Neural cell (in vitro differentiated cells): ENCODE measurements at regions not wholly inside any gene's neighbourhood (a gene's known extent, or its start where the extent isn't known, plus 50 kb on each side); places are given as distances from the start of the nearest gene placed in this dataset.

Source experiments
- H2AFZ ChIP-seq: fragments of 200-600, 300-800 bp; sonication (generic), shearing (Covaris generic); 2 replicates; pipeline ENCODE4 v1.6.0; 2014; ENCODE audit warnings: low read depth, mild to moderate bottlenecking, antibody characterized with exemption, low read length, moderate library complexity
- H3F3A ChIP-seq: fragments of 200-600 bp; shearing (Covaris generic); 2 replicates; pipeline ENCODE4 v1.6.1; 2016; ENCODE audit warnings: mild to moderate bottlenecking, moderate library complexity, mixed read lengths, antibody characterized with exemption, low read length; ENCODE audit not compliant: insufficient read depth, poor library complexity, severe bottlenecking
- H3K27ac ChIP-seq: fragments of 200-600, 300-800 bp; sonication (generic), shearing (Covaris generic); 2 replicates; pipeline ENCODE4 v1.5.1; 2014; ENCODE audit warnings: mild to moderate bottlenecking, low read length, moderate library complexity
- H3K27me3 ChIP-seq: fragments of 300-800, 200-600 bp; sonication (generic), shearing (Covaris generic); 2 replicates; pipeline ENCODE4 v1.6.0; 2014; ENCODE audit warnings: mild to moderate bottlenecking, low read depth, low read length, moderate library complexity; ENCODE audit not compliant: insufficient read depth
- H3K36me3 ChIP-seq: fragments of 300-800, 200-600 bp; sonication (generic), shearing (Covaris generic); 2 replicates; pipeline ENCODE4 v1.5.1; 2014; ENCODE audit warnings: mild to moderate bottlenecking, antibody characterized with exemption, low read length, moderate library complexity; ENCODE audit not compliant: insufficient read depth
- H3K4me2 ChIP-seq: fragments of 300-800, 200-600 bp; sonication (generic), shearing (Covaris generic); 2 replicates; pipeline ENCODE4 v1.6.0; 2014; ENCODE audit warnings: mild to moderate bottlenecking, low read length
- H3K4me3 ChIP-seq: fragments of 300-800, 200-600 bp; sonication (generic), shearing (Covaris generic); 2 replicates; pipeline ENCODE4 v1.5.1; 2014; ENCODE audit warnings: mild to moderate bottlenecking, low read length, moderate library complexity
- H3K79me2 ChIP-seq: fragments of 200-600 bp; shearing (Covaris generic); replicated peaks from 2 replicates; pipeline ENCODE4 v1.6.0; 2014; ENCODE audit warnings: mild to moderate bottlenecking, low read length, moderate library complexity; ENCODE audit not compliant: insufficient read depth
- H3K9ac ChIP-seq: fragments of 300-800, 200-600 bp; sonication (generic), shearing (Covaris generic); 2 replicates; pipeline ENCODE4 v1.6.1; 2016; ENCODE audit warnings: mild to moderate bottlenecking, low read length, mixed read lengths
- H3K9me2 ChIP-seq: fragments of 200-600 bp; shearing (Covaris generic); 2 replicates; pipeline ENCODE4 v1.6.1; 2016; ENCODE audit warnings: mild to moderate bottlenecking, low read length, mixed read lengths; ENCODE audit not compliant: insufficient read depth
- H3K9me3 ChIP-seq: fragments of 200-600, 300-800 bp; sonication (generic), shearing (Covaris generic); 2 replicates; pipeline ENCODE4 v1.6.1; 2016; ENCODE audit warnings: mild to moderate bottlenecking, mixed run types, low read length, moderate library complexity, mixed read lengths
- H4K20me1 ChIP-seq: fragments of 200-600 bp; shearing (Covaris generic); 2 replicates; pipeline ENCODE4 v1.6.1; 2016; ENCODE audit warnings: mild to moderate bottlenecking, mixed run types; ENCODE audit not compliant: insufficient read depth
- CTCF ChIP-seq: fragments of 450-650 bp; IDR thresholded peaks from 2 replicates; pipeline ENCODE4 v1.5.1; 2014; ENCODE audit warnings: antibody characterized with exemption, mild to moderate bottlenecking, moderate library complexity; ENCODE audit not compliant: poor library complexity, severe bottlenecking
- EP300 ChIP-seq: fragments of 450-650 bp; conservative IDR thresholded peaks from 2 replicates; pipeline ENCODE4 v1.6.1; 2014; ENCODE audit warnings: antibody characterized with exemption, mild to moderate bottlenecking, moderate library complexity; ENCODE audit not compliant: poor library complexity, severe bottlenecking
- EZH2 ChIP-seq: fragments of 200-600, 300-800 bp; shearing (Covaris generic), sonication (generic); IDR thresholded peaks from 2 replicates; pipeline ENCODE4 v1.6.1; 2014; ENCODE audit warnings: antibody characterized with exemption, low read length, borderline replicate concordance, mild to moderate bottlenecking; ENCODE audit not compliant: insufficient read depth, poor library complexity, severe bottlenecking
- MXI1 ChIP-seq: fragments of 450-650 bp; conservative IDR thresholded peaks from 2 replicates; pipeline ENCODE4 v1.6.1; 2014; ENCODE audit warnings: antibody characterized with exemption, mild to moderate bottlenecking; ENCODE audit not compliant: poor library complexity, severe bottlenecking
- POLR2AphosphoS5 ChIP-seq: IDR thresholded peaks from 2 replicates; pipeline ENCODE4 v1.6.1; 2012
- RAD21 ChIP-seq: fragments of 450-650 bp; conservative IDR thresholded peaks from 2 replicates; pipeline ENCODE4 v1.6.1; 2014; ENCODE audit warnings: antibody characterized with exemption, mild to moderate bottlenecking, moderate library complexity
- REST ChIP-seq: IDR thresholded peaks from 2 replicates; pipeline ENCODE4 v1.6.1; 2012; ENCODE audit warnings: borderline replicate concordance
- SMC3 ChIP-seq: fragments of 450-650 bp; conservative IDR thresholded peaks from 2 replicates; pipeline ENCODE4 v1.6.1; 2014; ENCODE audit warnings: antibody characterized with exemption, mild to moderate bottlenecking, moderate library complexity; ENCODE audit not compliant: poor library complexity
- TAF1 ChIP-seq: IDR thresholded peaks from 2 replicates; pipeline ENCODE4 v1.6.1; 2012; ENCODE audit warnings: low read depth

- H3K36me3 ChIP-seq = no peaks in the 10 kb centered on the region
- H3K4me3 ChIP-seq = no peak overlapping the region
- H3K9me3 ChIP-seq = no peaks in the 10 kb centered on the region
- no peak overlapping the region for H2AFZ ChIP-seq
- H3K9me2 ChIP-seq = no peaks in the 10 kb centered on the region
- H3K4me2 ChIP-seq = no peak overlapping the region
- TF ChIP-seq POLR2AphosphoS5 = no peak
- no peak for TF ChIP-seq RAD21
- no peak for TF ChIP-seq EZH2
- no peak for TF ChIP-seq CTCF
- no peak for TF ChIP-seq EP300
- TF ChIP-seq TAF1 = no peak
- TF ChIP-seq REST = no peak
- TF ChIP-seq MXI1 = no peak
- H3F3A ChIP-seq = no peaks in the 10 kb centered on the region
- H3K79me2 ChIP-seq = no peaks in the 10 kb centered on the region
- H3K27ac ChIP-seq = no peak overlapping the region
- H3K27me3 ChIP-seq = no peaks in the 10 kb centered on the region
- no peaks in the 10 kb centered on the region for H4K20me1 ChIP-seq
- no peak overlapping the region for H3K9ac ChIP-seq
Observed at GRCh38 chr4:174147863-174148262, 135.6 kb downstream of the FBXO8 start.

GRCh38 chr4:174144106-174144505 lies 139.4 kb downstream of the FBXO8 start:
- no peak overlapping the region for H3K4me3 ChIP-seq
- no peaks in the 10 kb centered on the region for H4K20me1 ChIP-seq
- H3K9me3 ChIP-seq = no peaks in the 10 kb centered on the region
- no peak overlapping the region for H3K27ac ChIP-seq
- TF ChIP-seq REST = no peak
- no peak for TF ChIP-seq SMC3
- TF ChIP-seq POLR2AphosphoS5 = no peak
- TF ChIP-seq RAD21 = no peak
- TF ChIP-seq EP300 = no peak
- TF ChIP-seq MXI1 = no peak
- no peak overlapping the region for H3K4me2 ChIP-seq
- no peaks in the 10 kb centered on the region for H3K9me2 ChIP-seq
- no peaks in the 10 kb centered on the region for H3K36me3 ChIP-seq
- no peak overlapping the region for H2AFZ ChIP-seq
- H3K27me3 ChIP-seq = no peaks in the 10 kb centered on the region
- no peak overlapping the region for H3K9ac ChIP-seq
- no peaks in the 10 kb centered on the region for H3F3A ChIP-seq
- no peaks in the 10 kb centered on the region for H3K79me2 ChIP-seq
